Cardiac fibroblast (primary cell): ENCODE measurements at regions not wholly inside any gene's neighbourhood (a gene's known extent, or its start where the extent isn't known, plus 50 kb on each side); places are given as distances from the start of the nearest gene placed in this dataset.
A peak's percentile ranks its signal among the peaks of the same experiment; 100 is the strongest.

ENCODE experiments used
- DNase-seq, 2 donors: peaks; one replicate each; pipeline versions ENCODE4 v3.0.0 to v3.0.0-alpha.2; 2010; ENCODE audit warnings: low read depth in 2 of 2
- H3K4me3 ChIP-seq, 2 donors: replicated peaks in 1 of 2; 1 replicate in 1 of 2; 2 replicates in 1 of 2; pipeline ENCODE4 v1.5.1; 2011; ENCODE audit warnings: low read depth in 2 of 2, low read length in 2 of 2, mild to moderate bottlenecking in 2 of 2, moderate library complexity in 1 of 2
- TF ChIP-seq, protein P1 (sequence below): IDR thresholded peaks from one replicate; pipeline ENCODE4 v1.5.1; 2011; ENCODE audit warnings: low read depth, mild to moderate bottlenecking, low read length, inconsistent platforms

DNA sequence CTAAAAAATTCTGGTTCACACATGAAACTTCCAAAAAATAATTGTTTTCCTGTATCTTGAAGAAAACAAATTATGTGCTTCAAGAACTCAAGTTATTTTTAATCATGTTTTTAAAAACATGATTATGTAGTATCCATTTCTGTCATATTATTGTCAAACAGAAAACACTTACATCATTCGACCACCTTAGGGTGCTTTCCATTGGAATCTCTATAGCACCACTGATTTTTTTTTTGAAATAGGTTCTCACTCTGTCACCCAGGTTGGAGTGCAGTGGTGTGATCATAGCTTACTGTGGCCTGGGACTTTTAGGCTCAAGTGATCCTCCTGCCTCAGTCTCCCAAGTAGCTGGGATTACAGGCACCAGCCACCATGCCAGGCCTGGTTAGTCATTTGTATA lies 457.3 kb downstream of the SI start:
- no peak for DNase-seq
- TF ChIP-seq, protein P1, sequence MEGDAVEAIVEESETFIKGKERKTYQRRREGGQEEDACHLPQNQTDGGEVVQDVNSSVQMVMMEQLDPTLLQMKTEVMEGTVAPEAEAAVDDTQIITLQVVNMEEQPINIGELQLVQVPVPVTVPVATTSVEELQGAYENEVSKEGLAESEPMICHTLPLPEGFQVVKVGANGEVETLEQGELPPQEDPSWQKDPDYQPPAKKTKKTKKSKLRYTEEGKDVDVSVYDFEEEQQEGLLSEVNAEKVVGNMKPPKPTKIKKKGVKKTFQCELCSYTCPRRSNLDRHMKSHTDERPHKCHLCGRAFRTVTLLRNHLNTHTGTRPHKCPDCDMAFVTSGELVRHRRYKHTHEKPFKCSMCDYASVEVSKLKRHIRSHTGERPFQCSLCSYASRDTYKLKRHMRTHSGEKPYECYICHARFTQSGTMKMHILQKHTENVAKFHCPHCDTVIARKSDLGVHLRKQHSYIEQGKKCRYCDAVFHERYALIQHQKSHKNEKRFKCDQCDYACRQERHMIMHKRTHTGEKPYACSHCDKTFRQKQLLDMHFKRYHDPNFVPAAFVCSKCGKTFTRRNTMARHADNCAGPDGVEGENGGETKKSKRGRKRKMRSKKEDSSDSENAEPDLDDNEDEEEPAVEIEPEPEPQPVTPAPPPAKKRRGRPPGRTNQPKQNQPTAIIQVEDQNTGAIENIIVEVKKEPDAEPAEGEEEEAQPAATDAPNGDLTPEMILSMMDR: no peak
- no peak overlapping the region for H3K4me3 ChIP-seq

DNA sequence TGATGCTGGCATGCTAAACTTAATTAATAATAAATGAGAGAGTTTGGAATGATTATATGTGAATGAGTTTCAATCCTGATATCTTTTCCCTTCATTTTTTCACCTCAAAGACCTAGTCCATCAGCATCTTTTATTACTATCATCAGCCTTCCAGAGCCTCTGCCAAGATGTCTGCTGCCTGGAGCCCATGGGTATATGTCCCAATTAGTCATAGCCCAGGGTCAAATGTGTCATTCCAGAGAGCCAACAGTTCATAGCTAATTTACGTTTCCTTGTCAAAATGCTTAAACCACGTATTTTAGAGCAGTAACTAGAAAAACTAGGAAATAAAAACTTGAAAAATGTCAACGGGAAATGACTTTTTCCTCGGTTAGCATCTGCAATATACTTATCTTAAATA lies 457.9 kb downstream of the SI start:
- H3K4me3 ChIP-seq: no peak overlapping the region
- TF ChIP-seq, protein P1: no peak
- no peak for DNase-seq

DNA sequence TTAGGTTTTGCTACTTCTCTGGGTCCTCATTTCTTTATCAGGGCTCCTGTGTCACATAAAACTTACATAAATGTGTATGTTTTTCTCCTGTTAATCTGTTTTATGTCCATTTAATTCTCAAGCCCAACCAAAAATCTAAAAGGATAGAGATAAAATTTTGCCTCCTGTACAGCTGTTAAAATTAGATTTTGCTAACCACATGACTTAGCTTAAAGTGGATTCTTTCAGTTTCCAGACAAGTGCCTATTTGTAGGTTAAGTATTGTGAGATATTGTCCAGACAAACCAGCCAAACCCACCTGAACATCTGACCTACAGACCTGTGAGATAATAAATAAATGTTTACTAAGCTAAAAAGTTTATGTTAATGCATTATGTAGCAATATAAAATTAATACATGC lies 465.5 kb downstream of the SI start:
- H3K4me3 ChIP-seq: no peak overlapping the region
- TF ChIP-seq, protein P1: no peak

DNA sequence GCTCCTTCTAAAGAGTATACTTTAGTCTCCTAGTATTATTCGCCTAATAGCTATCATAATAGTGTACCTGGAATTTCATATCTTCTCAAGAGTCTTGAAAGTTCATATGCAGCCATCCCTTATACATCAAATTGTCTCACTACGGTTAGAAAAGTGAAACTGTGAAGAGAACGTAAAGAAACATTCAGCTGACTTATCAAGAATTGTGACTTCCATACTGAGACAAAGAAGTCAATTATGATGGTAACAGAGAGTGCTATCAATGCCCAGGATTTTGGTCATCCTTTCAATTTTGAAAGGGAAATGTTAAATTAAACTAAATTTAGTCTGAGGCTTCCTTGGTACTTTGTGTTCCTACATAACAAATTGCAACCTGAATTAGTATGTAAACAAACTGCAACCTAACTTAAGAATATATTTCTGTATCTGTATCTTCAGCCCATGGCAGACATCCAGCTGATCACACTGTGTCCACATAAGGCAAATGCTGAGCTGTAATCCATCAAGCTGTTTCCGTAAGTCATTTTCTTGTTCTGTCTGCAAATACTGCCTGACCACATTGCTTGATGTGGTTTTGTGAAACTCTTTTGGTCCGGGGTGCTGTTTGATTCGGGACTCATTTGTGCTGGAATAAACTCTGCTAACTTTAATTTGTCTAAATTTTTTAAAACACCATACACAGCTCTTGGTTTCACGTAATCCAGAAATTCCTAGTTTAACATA lies 469.6 kb downstream of the SI start:
- TF ChIP-seq, protein P1: no peak
- H3K4me3 ChIP-seq: no peak overlapping the region
- peak; percentile 0 to 8 for DNase-seq

More for the DNA sequence above, 465.5 kb downstream of the SI start:
- DNase-seq: no peak

DNA sequence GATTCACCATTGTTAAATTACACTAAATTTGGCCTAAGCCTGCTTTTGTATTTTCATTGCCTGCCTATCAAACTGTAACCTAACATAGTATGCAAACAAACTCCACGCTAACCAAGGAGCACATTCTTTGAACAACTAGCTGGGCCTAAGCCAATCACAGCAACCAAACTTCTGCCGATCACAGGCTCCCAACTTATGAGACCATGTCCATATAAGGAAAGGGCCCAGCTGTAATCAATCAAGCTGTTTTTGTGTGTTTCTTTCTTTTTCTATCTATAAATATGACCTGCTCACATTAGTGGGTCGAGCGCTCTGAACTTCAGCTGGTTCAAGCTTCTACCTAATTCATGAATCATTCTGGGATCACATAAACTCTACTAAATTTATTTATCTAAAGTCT lies 473.6 kb downstream of the SI start:
- no peak overlapping the region for H3K4me3 ChIP-seq
- TF ChIP-seq, protein P1: no peak
- no peak for DNase-seq

DNA sequence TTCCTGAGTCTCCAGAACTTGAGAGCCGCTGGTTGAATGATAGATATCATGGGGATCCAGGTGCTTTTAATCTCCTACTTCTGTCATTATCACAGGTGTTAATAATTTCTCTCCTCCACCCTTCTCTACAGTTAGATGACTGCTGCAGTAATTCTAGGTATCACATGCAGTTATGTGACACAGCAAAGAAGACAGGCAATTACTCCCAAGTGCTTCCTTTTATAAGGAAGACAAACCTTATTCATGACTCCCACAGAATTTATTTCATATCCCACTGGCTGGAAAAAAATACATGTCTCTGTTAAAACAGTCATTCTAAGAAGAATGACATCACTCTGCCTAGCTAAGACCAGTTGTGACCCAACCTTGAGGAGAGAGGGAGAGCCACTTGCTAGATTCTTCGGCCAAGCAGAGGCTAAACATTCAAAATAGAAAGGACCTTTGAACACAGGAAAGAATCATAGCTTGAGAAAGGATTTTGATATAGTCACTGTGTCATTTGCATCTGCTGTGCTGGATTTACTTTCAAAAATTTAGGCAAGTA lies 500.6 kb downstream of the SI start:
- no peak overlapping the region for H3K4me3 ChIP-seq
- TF ChIP-seq, protein P1: no peak
- DNase-seq: no peak

DNA sequence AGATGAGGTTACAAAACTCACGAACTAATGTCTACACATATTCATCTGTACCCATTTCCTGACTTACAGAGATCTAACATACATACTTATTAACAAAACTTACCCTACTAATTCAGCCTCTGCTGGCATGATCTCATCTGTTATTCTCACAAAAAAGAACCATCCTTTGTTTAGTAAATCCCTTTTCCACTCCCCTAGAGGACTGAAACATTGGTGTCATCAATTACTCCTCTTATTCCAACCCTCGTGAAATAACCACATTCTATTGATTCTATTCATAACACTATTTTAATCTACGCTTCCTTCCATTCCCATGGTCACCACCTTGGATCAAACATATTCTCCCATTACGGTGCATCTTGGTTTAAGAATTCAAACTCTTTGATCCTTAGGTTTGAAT lies 505.9 kb downstream of the SI start:
- H3K4me3 ChIP-seq: no peak overlapping the region
- DNase-seq: no peak
- TF ChIP-seq, protein P1: no peak
